ENCODE measurements at regions not wholly inside any gene's neighbourhood (a gene's known extent, or its start where the extent isn't known, plus 50 kb on each side); places are given as distances from the start of the nearest gene placed in this dataset.

DNA sequence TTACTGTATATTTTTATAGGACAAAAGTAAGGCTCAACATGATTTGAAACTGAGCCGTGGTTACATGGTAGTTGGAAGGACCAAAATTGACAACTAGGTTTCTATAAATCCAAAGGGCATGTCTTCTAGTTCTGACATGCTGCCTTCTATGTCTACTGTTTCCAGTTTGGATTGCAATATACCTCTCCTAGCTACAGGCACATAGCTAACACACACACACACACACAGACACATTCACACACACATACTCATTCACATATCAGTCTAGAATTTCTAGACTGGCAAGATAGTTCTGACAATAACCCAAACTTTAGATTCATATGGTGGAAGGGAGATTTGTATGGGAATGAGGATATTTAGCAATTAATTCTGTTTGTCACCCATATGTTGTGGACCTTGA lies 544.8 kb upstream of the CAMK1G start:
- Mint-ChIP-seq H3K9me3 (ENCODE audit: low read depth) (no peaks in the 10 kb centered on the region), H3K36me3 (ENCODE audit: insufficient read depth) (no peaks in the 10 kb centered on the region), H3K4me3 (ENCODE audit: low read depth) (no peak overlapping the region), H3K4me1 (ENCODE audit: low read depth) (no peaks in the 10 kb centered on the region), H3K27me3 (no peaks in the 10 kb centered on the region), H3K27ac (no peak overlapping the region)
- TF ChIP-seq, protein P1, sequence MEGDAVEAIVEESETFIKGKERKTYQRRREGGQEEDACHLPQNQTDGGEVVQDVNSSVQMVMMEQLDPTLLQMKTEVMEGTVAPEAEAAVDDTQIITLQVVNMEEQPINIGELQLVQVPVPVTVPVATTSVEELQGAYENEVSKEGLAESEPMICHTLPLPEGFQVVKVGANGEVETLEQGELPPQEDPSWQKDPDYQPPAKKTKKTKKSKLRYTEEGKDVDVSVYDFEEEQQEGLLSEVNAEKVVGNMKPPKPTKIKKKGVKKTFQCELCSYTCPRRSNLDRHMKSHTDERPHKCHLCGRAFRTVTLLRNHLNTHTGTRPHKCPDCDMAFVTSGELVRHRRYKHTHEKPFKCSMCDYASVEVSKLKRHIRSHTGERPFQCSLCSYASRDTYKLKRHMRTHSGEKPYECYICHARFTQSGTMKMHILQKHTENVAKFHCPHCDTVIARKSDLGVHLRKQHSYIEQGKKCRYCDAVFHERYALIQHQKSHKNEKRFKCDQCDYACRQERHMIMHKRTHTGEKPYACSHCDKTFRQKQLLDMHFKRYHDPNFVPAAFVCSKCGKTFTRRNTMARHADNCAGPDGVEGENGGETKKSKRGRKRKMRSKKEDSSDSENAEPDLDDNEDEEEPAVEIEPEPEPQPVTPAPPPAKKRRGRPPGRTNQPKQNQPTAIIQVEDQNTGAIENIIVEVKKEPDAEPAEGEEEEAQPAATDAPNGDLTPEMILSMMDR (IDR thresholded peaks at IDR 0.05; ENCODE audit: unreplicated experiment) = no peak
- no peak for DNase-seq (ENCODE audit: low spot score, unreplicated experiment)

DNA sequence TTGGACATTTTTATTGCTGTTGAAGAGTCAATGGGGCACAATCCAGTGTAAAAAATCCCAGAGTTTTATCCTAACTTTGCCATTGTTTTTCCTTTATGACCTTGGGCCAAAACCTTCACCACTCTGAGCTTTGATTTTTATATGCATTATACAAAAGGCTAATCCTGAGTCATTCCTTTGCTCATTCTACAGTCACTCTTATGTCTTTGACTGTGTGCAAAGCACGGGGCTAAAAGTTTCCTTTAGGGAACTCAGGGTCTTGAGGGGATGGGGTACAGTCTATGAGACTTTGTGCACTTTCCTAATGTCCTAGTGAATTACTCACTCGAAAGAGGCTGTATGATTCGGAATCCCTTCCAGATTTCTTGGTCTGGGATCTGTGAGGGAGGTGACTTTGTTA lies 543.2 kb upstream of the CAMK1G start:
- TF ChIP-seq, protein P1 (IDR thresholded peaks at IDR 0.05; ENCODE audit: unreplicated experiment) = no peak
- H3K4me3 Mint-ChIP-seq (ENCODE audit: low read depth) = no peak overlapping the region

DNA sequence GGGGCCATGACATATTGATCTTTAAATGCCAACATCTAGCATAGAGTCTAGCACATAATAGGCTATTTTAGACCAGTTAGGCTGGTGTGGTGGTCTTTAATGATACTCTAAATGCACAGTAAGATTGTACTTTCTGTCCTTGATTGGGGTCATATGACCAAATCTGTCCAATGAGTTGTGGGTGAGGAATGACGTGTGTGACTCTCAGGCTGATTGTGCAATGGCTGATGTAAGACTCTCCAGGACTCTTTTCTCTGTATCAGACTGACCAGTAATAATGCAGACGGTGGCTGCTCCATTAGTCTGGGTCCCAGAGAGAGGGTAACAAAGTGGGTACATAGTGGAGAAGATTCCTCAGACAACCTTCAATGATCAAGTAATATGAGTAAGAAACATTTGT lies 541.6 kb upstream of the CAMK1G start:
- no peaks in the 10 kb centered on the region for H3K9me3 Mint-ChIP-seq (ENCODE audit: low read depth)
- H3K4me1 Mint-ChIP-seq (ENCODE audit: low read depth) = peaks cover 8% of the 10 kb centered on the region
- TF ChIP-seq, protein P1 (IDR thresholded peaks at IDR 0.05; ENCODE audit: unreplicated experiment) = no peak
- no peaks in the 10 kb centered on the region for H3K27me3 Mint-ChIP-seq
- H3K27ac Mint-ChIP-seq = no peak overlapping the region
- H3K36me3 Mint-ChIP-seq (ENCODE audit: insufficient read depth) = no peaks in the 10 kb centered on the region
- DNase-seq (ENCODE audit: low spot score, unreplicated experiment) = no peak
- no peak overlapping the region for H3K4me3 Mint-ChIP-seq (ENCODE audit: low read depth)

More for the DNA sequence above, 543.2 kb upstream of the CAMK1G start:
- peaks cover 3% of the 10 kb centered on the region for H3K4me1 Mint-ChIP-seq (ENCODE audit: low read depth)
- H3K27me3 Mint-ChIP-seq = no peaks in the 10 kb centered on the region
- H3K9me3 Mint-ChIP-seq (ENCODE audit: low read depth) = no peaks in the 10 kb centered on the region
- H3K36me3 Mint-ChIP-seq (ENCODE audit: insufficient read depth) = no peaks in the 10 kb centered on the region
- DNase-seq (ENCODE audit: low spot score, unreplicated experiment) = no peak
- no peak overlapping the region for H3K27ac Mint-ChIP-seq

DNA sequence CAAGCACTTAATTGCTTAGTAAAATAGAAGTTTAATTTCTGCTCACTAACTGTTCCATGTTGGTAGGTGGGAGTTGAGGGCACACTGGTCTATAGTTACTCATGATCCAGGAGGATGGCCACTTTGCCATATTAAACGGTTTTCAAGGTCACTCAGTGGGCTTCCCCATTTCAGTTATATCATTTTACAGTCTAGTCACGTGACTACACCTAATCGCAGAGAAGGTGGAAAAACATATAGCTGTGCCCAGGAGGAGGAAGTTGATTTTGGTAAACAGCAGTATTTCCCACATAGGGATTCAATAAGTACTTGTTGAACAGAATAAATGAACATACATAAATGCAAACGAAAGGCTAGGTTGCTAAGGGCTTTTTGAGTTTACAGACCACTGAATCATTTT lies 541.1 kb upstream of the CAMK1G start:
- Mint-ChIP-seq H3K27me3 (no peaks in the 10 kb centered on the region), H3K4me1 (ENCODE audit: low read depth) (peaks cover 8% of the 10 kb centered on the region), H3K4me3 (ENCODE audit: low read depth) (no peak overlapping the region), H3K27ac (no peak overlapping the region), H3K36me3 (ENCODE audit: insufficient read depth) (no peaks in the 10 kb centered on the region), H3K9me3 (ENCODE audit: low read depth) (no peaks in the 10 kb centered on the region)
- TF ChIP-seq, protein P1 (IDR thresholded peaks at IDR 0.05; ENCODE audit: unreplicated experiment) = no peak
- DNase-seq (ENCODE audit: low spot score, unreplicated experiment) = no peak

DNA sequence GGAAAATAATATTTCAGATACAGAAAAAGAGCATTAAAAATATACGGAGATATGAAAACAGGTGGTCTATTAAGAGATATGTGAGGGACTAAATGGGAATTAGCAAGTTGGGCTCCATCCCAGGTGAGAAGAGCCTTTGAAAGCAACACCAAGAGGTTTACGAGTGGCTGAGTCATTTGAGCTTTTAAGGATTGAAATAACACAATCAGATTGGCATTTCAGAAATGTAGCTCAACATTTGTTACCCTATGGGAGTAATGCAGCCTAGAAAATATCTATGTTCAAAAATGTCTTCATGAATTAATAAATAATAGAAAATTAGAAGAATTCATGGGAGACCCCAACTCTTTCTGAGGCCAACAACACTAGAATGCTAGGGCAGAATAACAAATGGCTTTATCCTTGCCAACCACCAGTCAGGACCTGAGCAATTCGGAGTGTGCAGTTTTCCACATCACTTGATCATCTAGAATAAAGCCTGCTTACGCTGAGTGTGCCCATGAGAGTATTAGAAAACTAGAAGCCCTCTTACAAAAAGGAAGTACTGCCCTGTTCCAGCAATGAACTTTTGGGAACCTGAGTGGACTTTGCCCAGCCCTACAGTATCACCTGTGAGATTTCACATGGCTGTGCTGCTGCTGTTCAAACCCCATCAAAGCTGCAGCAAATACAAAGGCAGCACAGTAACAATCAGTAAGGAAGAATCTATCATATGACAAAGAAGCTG lies 538.0 kb upstream of the CAMK1G start:
- no peaks in the 10 kb centered on the region for H3K9me3 Mint-ChIP-seq (ENCODE audit: low read depth)
- no peaks in the 10 kb centered on the region for H3K27me3 Mint-ChIP-seq
- TF ChIP-seq, protein P1 (IDR thresholded peaks at IDR 0.05; ENCODE audit: unreplicated experiment) = no peak
- DNase-seq (ENCODE audit: low spot score, unreplicated experiment) = no peak
- H3K27ac Mint-ChIP-seq = no peak overlapping the region
- no peaks in the 10 kb centered on the region for H3K36me3 Mint-ChIP-seq (ENCODE audit: insufficient read depth)
- no peak overlapping the region for H3K4me3 Mint-ChIP-seq (ENCODE audit: low read depth)
- H3K4me1 Mint-ChIP-seq (ENCODE audit: low read depth) = peaks cover 10% of the 10 kb centered on the region
